ENCODE measurements at regions not wholly inside any gene's neighbourhood (a gene's known extent, or its start where the extent isn't known, plus 50 kb on each side); places are given as distances from the start of the nearest gene placed in this dataset.

- TF ChIP-seq EP300 (IDR thresholded peaks at IDR 0.05; ENCODE audit: low read depth) (no peak), POLR2A (IDR thresholded peaks at IDR 0.05) (no peak), POLR2AphosphoS5 (IDR thresholded peaks at IDR 0.05) (no peak)
- TF ChIP-seq, protein P1, sequence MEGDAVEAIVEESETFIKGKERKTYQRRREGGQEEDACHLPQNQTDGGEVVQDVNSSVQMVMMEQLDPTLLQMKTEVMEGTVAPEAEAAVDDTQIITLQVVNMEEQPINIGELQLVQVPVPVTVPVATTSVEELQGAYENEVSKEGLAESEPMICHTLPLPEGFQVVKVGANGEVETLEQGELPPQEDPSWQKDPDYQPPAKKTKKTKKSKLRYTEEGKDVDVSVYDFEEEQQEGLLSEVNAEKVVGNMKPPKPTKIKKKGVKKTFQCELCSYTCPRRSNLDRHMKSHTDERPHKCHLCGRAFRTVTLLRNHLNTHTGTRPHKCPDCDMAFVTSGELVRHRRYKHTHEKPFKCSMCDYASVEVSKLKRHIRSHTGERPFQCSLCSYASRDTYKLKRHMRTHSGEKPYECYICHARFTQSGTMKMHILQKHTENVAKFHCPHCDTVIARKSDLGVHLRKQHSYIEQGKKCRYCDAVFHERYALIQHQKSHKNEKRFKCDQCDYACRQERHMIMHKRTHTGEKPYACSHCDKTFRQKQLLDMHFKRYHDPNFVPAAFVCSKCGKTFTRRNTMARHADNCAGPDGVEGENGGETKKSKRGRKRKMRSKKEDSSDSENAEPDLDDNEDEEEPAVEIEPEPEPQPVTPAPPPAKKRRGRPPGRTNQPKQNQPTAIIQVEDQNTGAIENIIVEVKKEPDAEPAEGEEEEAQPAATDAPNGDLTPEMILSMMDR (IDR thresholded peaks at IDR 0.05): no peak
- Histone ChIP-seq H3K4me3 (no peak overlapping the region), H3K27me3 (no peaks in the 10 kb centered on the region), H3K4me1 (no peaks in the 10 kb centered on the region), H3K36me3 (no peaks in the 10 kb centered on the region), H3K9me3 (no peaks in the 10 kb centered on the region), H3K27ac (no peak overlapping the region)
- in situ Hi-C loops (cut with MboI; ENCODE audit: low pct_ligation_motif_present in 1 of 4, low pct_unique_long_range_greater_than_20kb in 1 of 4, low sequenced_read_pairs in 3 of 4) (no loop called here), intact Hi-C loops (cut with DNase I; ENCODE audit: low total_unique reads) (no loop called here)
- DNase-seq: no peak
- WGBS, 2 donors (ENCODE audit: low coverage in 1 of 2): 76 to 78% methylated on average over 6 of the region's 6 CpGs
These were observed 84.4 kb upstream of the UQCRFS1 start for GRCh38 chr19:29297381-29297780.

DNA sequence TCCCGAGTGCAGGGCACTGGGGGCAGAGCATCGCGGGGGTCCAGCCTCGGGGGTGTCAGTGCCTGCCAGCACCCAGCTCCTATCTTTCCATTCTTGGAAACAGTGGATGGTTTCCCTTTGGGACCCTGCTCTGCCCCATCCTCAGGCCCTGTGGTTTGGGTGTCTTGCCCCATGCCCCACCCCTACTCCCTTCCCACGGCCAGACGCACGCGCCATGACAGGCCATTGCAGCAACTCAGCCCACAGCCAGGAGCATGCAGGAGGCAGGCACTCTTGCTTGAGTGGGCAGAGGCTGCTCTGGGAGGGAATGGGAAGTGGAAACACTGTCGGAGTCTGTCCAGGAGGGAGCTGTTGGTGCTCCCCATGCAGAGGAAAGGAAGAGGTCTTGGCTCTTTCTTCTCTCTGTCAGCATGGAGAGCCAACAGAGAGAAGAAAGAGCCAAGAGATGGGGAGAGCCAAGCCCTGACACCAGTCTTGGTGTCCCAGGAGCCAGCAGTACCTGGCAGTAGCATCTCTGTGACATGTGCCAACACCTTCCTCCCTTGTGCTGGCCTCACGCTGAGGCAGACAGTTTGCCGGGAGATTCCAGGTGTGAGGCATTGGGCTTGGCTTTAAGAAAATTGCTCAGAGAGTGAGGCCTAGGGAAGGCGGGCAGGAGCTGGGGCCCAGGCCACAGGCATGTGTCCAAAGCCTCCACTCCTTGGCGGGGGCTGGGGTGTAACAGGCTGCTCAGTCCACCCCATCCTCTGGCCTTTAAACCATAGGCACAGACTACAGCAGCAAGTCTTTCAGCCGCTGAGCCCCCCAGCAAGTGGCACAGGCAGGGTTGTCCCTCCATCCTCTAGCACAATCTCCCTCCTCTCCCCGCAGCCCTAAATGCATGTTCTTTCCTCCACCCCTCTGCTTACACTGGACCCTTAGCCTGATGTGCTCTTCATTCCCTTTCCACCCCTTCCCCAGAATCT is 86.7 kb upstream of the UQCRFS1 start:
- in situ Hi-C loops (cut with MboI; ENCODE audit: low pct_ligation_motif_present in 1 of 4, low pct_unique_long_range_greater_than_20kb in 1 of 4, low sequenced_read_pairs in 3 of 4) (no loop called here), intact Hi-C loops (cut with DNase I; ENCODE audit: low total_unique reads) (no loop called here)
- Histone ChIP-seq H3K4me3 (no peak overlapping the region), H3K27ac (no peak overlapping the region), H3K4me1 (no peaks in the 10 kb centered on the region), H3K36me3 (no peaks in the 10 kb centered on the region), H3K27me3 (no peaks in the 10 kb centered on the region), H3K9me3 (no peaks in the 10 kb centered on the region)
- TF ChIP-seq POLR2A (IDR thresholded peaks at IDR 0.05): no peak
- TF ChIP-seq EP300 (IDR thresholded peaks at IDR 0.05; ENCODE audit: low read depth): no peak
- TF ChIP-seq POLR2AphosphoS5 (IDR thresholded peaks at IDR 0.05): no peak
- TF ChIP-seq, protein P1 (IDR thresholded peaks at IDR 0.05): no peak
- 86 to 94% methylated on average over 2 to 14 of the region's 15 CpGs for WGBS, 2 donors (ENCODE audit: low coverage in 1 of 2)
- DNase-seq: no peak

DNA sequence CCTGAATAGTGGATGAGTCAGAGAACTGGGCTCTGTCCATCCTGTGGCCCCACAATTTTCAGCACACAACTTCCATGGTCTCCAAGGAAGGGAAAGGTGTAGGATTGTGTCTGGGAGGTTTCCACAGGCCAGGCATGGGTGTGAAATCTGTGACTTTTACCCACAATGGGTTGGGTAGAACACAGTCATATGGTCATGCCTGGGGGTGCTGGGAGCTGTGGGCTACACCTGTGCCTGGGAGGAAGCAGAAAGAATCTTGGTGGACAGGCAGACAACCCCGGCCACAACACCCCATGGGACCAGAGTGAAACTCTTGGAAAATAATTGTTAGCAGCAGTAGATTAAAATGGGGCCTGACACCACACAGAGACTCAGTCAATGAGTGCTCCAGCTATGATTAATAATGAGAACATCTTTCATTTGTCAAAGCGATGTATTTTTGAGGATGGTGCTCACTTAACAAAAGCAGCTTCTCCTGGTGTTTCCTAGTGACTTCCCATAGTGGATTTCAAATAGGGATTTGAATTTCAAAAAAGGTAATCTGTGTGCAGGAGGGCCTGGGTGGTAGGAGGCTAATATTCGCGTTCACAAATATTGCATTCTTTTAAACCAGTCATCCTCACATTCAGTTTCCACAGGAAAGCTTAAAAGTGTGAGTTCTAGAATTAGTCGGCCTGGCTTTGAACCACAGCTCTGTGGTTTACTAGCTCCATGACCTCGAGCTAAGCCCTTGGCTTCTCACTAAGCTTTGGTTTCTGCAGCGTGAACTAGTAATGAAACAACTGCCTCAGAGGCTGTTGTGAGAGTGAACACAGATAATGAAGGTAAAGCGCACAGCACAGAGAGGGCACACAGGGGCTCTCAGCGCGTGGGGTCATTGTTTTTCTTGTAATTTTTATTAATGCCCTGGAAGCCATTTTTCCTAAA is 89.3 kb upstream of the UQCRFS1 start:
- no peak overlapping the region for H3K27ac ChIP-seq
- in situ Hi-C loops (cut with MboI; ENCODE audit: low pct_ligation_motif_present in 1 of 4, low pct_unique_long_range_greater_than_20kb in 1 of 4, low sequenced_read_pairs in 3 of 4): no loop called here
- H3K9me3 ChIP-seq: no peaks in the 10 kb centered on the region
- H3K27me3 ChIP-seq: no peaks in the 10 kb centered on the region
- H3K4me1 ChIP-seq: no peaks in the 10 kb centered on the region
- no peaks in the 10 kb centered on the region for H3K36me3 ChIP-seq
- no peak overlapping the region for H3K4me3 ChIP-seq
- DNase-seq: no peak
- WGBS, 2 donors (ENCODE audit: low coverage in 1 of 2): 76 to 79% methylated on average over 4 to 10 of the region's 10 CpGs
- TF ChIP-seq EP300 (IDR thresholded peaks at IDR 0.05; ENCODE audit: low read depth) (no peak), POLR2A (IDR thresholded peaks at IDR 0.05) (no peak), POLR2AphosphoS5 (IDR thresholded peaks at IDR 0.05) (no peak)
- TF ChIP-seq, protein P1 (IDR thresholded peaks at IDR 0.05): no peak
- intact Hi-C loops (cut with DNase I; ENCODE audit: low total_unique reads): no loop called here
